G401 (cell line): ENCODE measurements at regions not wholly inside any gene's neighbourhood (a gene's known extent, or its start where the extent isn't known, plus 50 kb on each side); places are given as distances from the start of the nearest gene placed in this dataset.
"Not testable (repeated sequence)": the region's sequence is repeated elsewhere in the genome, so short reads cannot be mapped to it uniquely, and the experiment has no call there.

Experiments used
- DNase-seq: peaks from one replicate; pipeline ENCODE4 v3.0.0-alpha.2; 2015; ENCODE audit warnings: low spot score
- in situ Hi-C: cut with HindIII; loops from 2 replicates; pipeline ENCODE4 v1.10.0; 2016; ENCODE audit warnings: low sequenced_read_pairs, mixed read lengths

- no peak for DNase-seq
- in situ Hi-C loops, result no loop called here
Measured at GRCh38 chr3:4245671-4246070, 57.5 kb upstream of the SETMAR start.

- no peak for DNase-seq
- in situ Hi-C loops, result no loop called here
Measured at GRCh38 chr3:4247391-4247790, 55.8 kb upstream of the SETMAR start.

GRCh38 chr3:4250064-4250463 lies 53.1 kb upstream of the SETMAR start:
- in situ Hi-C loops, result no loop called here
- DNase-seq, result no peak

- in situ Hi-C loops, result no loop called here
- DNase-seq, result no peak
Measured at GRCh38 chr3:4251412-4251811, 51.8 kb upstream of the SETMAR start.

GRCh38 chr3:4253072-4253832 lies 49.9 kb upstream of the SETMAR start:
- DNase-seq, in situ Hi-C loops: not testable (repeated sequence)
